Kidney (tissue), 13 donors: ENCODE measurements at regions not wholly inside any gene's neighbourhood (a gene's known extent, or its start where the extent isn't known, plus 50 kb on each side); places are given as distances from the start of the nearest gene placed in this dataset.
A peak's percentile ranks its signal among the peaks of the same experiment; 100 is the strongest.

ENCODE experiments used
- DNase-seq, 5 donors: peaks; one replicate each; pipeline ENCODE4 v3.0.0-alpha.2; 2013 to 2020
- FAIRE-seq: peaks from 2 replicates; lab custom pipeline; 2012; peaks lifted over from hg19 to GRCh38; lab: Jason Lieb, UNC
- H3K27ac ChIP-seq, 2 donors: one replicate each; pipeline ENCODE4 v1.7.0; 2013; ENCODE audit warnings: low read depth in 2 of 2, low read length in 2 of 2, inconsistent platforms in 1 of 2
- H3K27me3 ChIP-seq: one replicate; pipeline ENCODE4 v1.7.1; 2013; ENCODE audit warnings: low read length, inconsistent platforms; ENCODE audit not compliant: control insufficient read depth, insufficient read depth
- H3K36me3 ChIP-seq, 3 donors: one replicate each; pipeline versions ENCODE4 v1.7.0 to v1.7.1; 2013; ENCODE audit warnings: low read length in 3 of 3, control low read depth in 1 of 3, inconsistent platforms in 1 of 3; ENCODE audit not compliant: insufficient read depth in 3 of 3, control insufficient read depth in 2 of 3
- H3K4me1 ChIP-seq, 3 donors: one replicate each; pipeline versions ENCODE4 v1.7.0 to v1.7.1; 2013; ENCODE audit warnings: low read length in 3 of 3, inconsistent platforms in 1 of 3, low read depth in 1 of 3; ENCODE audit not compliant: control insufficient read depth in 2 of 3, insufficient read depth in 2 of 3
- H3K4me3 ChIP-seq, 3 donors: one replicate each; pipeline versions ENCODE4 v1.7.0 to v1.8.1; 2013; ENCODE audit warnings: low read length in 3 of 3, control low read depth in 1 of 3, inconsistent platforms in 1 of 3
- H3K9ac ChIP-seq, 3 donors: one replicate each; pipeline versions ENCODE4 v1.7.0 to v1.7.1; 2013; ENCODE audit warnings: low read length in 3 of 3, control low read depth in 1 of 3, inconsistent platforms in 1 of 3
- H3K9me3 ChIP-seq, 3 donors: one replicate each; pipeline versions ENCODE4 v1.7.0 to v1.7.1; 2013; ENCODE audit warnings: low read length in 3 of 3, control low read depth in 1 of 3, inconsistent platforms in 1 of 3; ENCODE audit not compliant: control insufficient read depth in 2 of 3, insufficient read depth in 1 of 3
- CTCF ChIP-seq: IDR thresholded peaks from 3 replicates; pipeline ENCODE4 v1.5.1; 2012; ENCODE audit warnings: mild to moderate bottlenecking, moderate library complexity, borderline replicate concordance; ENCODE audit not compliant: insufficient read depth; ENCODE audit errors: extremely low read depth
- intact Hi-C: fragments of 100-400 bp; cut with DNase I; formaldehyde crosslinking; loops from one replicate; pipeline ENCODE4 v1.11.1; 2022
- donor health status: control.
- donor health status: control.
- donor health status: control.
- donor health status: control.
- donor health status: control.
- donor health status: DM: yes; HTN: yes; CAD: no.
- donor health status: Normal renal cell carcinoma (clear cell type).

DNA sequence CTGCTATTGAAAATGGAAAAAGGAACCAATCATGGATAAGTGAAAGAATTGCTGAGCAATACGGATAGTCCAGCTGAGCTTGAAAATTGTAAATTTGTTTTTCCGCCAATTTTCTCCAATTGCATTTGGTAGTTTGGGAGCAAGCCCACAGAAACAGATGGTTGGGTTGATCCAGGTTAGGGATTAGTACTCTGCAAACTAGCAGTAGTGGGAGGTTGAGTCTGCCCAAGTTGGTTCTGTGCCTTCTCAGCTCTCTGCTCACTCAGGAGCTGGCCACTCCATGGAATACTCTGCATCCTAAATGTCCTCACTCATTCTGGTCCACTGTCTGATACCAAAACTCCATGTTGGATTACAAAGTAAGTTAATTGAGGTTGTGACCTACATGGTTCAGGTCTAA lies 361.1 kb upstream of the ATP2B1 start:
- DNase-seq (no peak), FAIRE-seq (no peak)

DNA sequence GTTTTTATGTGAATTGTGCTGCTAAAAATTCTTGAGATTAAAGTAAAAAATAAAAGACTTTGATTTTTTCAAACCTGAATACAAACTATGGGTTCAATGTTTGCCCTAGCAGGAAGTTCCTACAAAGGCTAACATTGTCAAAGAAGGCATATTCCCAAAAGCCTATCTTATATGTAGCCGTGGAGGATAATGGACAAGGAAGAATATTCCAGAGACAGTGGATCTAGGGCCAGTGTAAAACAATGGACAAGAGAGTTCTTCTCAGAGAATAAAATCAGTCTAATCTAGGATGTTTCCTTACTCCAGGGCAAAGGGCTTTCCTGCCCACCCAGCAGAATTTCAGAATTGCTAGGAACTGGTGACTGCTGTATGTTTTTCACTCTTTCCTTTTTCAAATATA lies 359.2 kb upstream of the ATP2B1 start:
- no peaks in the 10 kb centered on the region for H3K27me3 ChIP-seq
- no peak overlapping the region for H3K9ac ChIP-seq
- H3K36me3 ChIP-seq, result no peaks in the 10 kb centered on the region
- H3K27ac ChIP-seq, result no peak overlapping the region
- H3K4me3 ChIP-seq, result no peak overlapping the region
- FAIRE-seq (no peak), DNase-seq (no peak)
- peaks cover 0 to 4% (median 3%) of the 10 kb centered on the region in 3 donors for H3K4me1 ChIP-seq
- H3K9me3 ChIP-seq, result no peaks in the 10 kb centered on the region
- intact Hi-C loops, result no loop called here
- no peak for TF ChIP-seq CTCF

More for the DNA sequence above, 361.1 kb upstream of the ATP2B1 start:
- intact Hi-C loops, result no loop called here
- no peak for TF ChIP-seq CTCF
- Histone ChIP-seq H3K4me1 (peaks cover 0 to 4% (median 3%) of the 10 kb centered on the region in 3 donors), H3K9ac (no peak overlapping the region), H3K9me3 (no peaks in the 10 kb centered on the region), H3K27ac (no peak overlapping the region), H3K36me3 (no peaks in the 10 kb centered on the region), H3K27me3 (no peaks in the 10 kb centered on the region), H3K4me3 (no peak overlapping the region)

- no peak overlapping the region for H3K27ac ChIP-seq
- FAIRE-seq, result no peak
- TF ChIP-seq CTCF, result no peak
Observed at GRCh38 chr12:90064852-90065801, 356.5 kb upstream of the ATP2B1 start.

More at GRCh38 chr12:90064852-90065801, 356.5 kb upstream of the ATP2B1 start:
- no peak overlapping the region for H3K9ac ChIP-seq
- H3K9me3 ChIP-seq, result no peaks in the 10 kb centered on the region
- H3K36me3 ChIP-seq, result no peaks in the 10 kb centered on the region
- H3K4me1 ChIP-seq, result peaks cover 0 to 4% (median 3%) of the 10 kb centered on the region in 3 donors
- intact Hi-C loops, result no loop called here
- H3K27me3 ChIP-seq, result no peaks in the 10 kb centered on the region
- peak in 2 of 5 donors; percentile 59 to 69 for DNase-seq
- no peak overlapping the region for H3K4me3 ChIP-seq
